KBM-7 (cell line): ENCODE measurements at regions not wholly inside any gene's neighbourhood (a gene's known extent, or its start where the extent isn't known, plus 50 kb on each side); places are given as distances from the start of the nearest gene placed in this dataset.

Experiments
- DNase-seq: peaks from one replicate; pipeline ENCODE4 v3.0.0-alpha.2; 2015
- in situ Hi-C: fragments of 300-500 bp; cut with MboI; formaldehyde crosslinking; loops from 2 replicates; pipeline ENCODE4 v1.14.3; 2020; ENCODE audit warnings: low sequenced_read_pairs, low pct_unique_long_range_greater_than_20kb, mixed read lengths

- in situ Hi-C loops = no loop called here
- no peak for DNase-seq
Observed at GRCh38 chr16:73483934-73484711, 436.2 kb upstream of the ZFHX3 start.

- in situ Hi-C loops = no loop called here
- DNase-seq = no peak
Observed at GRCh38 chr16:73483076-73483791, 435.3 kb upstream of the ZFHX3 start.

DNA sequence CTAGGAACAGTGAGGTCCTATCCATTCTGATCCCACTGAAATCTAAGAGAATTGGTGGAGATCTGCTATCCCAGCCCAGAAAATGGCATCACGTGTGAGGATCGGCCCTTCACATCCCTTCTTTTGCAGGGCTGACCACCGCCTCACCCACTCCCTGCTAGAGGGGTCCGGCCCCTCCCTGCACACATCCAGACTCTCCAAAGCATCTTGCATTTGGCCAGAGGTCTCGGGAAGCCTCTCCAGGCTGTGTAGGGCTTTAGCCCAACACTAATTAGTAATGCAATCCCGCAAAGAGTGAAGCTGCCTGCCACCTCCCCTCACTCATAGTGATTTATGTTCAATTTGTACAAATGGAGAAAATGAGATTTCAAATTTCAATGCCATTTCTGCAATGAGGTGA is 434.4 kb upstream of the ZFHX3 start:
- no peak for DNase-seq
- in situ Hi-C loops = no loop called here

GRCh38 chr16:73480381-73480780 is 432.5 kb upstream of the ZFHX3 start:
- no peak for DNase-seq
- in situ Hi-C loops = no loop called here

DNA sequence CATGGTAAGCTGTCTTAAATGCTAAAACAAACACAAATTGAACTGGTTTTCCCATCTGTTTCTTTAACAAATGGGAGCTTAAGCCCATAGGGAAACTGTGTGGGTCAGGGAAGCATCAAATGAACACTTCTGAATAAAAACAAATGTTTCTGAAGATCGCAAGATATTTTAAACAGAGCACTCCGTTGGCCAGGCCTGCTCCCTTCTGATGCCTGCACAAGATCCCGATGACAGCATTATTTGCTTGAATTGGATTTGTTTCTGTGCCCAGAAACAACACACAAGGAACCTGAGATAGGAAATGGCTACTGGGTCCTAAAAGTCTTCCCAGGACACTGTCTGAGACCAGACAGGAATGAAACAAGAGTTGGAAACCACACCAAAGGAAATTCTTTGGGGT is 425.8 kb upstream of the ZFHX3 start:
- in situ Hi-C loops = no loop called here
- no peak for DNase-seq

GRCh38 chr16:73464834-73465233 is 416.9 kb upstream of the ZFHX3 start:
- in situ Hi-C loops = no loop called here
- no peak for DNase-seq

GRCh38 chr16:73459586-73459985 is 411.7 kb upstream of the ZFHX3 start:
- DNase-seq = peak; percentile 3
- in situ Hi-C loops = no loop called here

DNA sequence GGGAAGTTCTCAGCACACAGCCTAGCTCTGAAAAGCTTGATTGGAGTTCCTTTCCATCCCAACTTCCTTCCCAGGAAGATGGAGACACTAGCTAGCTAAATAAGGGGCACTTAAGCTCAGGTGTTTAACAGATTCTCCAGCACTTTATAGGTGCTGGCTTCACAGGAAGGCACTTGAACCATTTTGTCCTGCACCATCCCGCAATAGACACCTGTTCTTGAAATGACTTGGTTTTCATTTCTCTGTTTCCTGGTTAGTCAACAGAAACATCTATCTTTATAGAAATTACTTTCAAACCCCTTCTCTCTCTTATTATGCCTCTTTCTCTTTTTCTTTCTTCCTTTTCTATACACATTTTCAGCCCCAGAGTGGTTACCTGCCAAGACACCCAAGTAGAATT is 409.9 kb upstream of the ZFHX3 start:
- in situ Hi-C loops = no loop called here
- no peak for DNase-seq

DNA sequence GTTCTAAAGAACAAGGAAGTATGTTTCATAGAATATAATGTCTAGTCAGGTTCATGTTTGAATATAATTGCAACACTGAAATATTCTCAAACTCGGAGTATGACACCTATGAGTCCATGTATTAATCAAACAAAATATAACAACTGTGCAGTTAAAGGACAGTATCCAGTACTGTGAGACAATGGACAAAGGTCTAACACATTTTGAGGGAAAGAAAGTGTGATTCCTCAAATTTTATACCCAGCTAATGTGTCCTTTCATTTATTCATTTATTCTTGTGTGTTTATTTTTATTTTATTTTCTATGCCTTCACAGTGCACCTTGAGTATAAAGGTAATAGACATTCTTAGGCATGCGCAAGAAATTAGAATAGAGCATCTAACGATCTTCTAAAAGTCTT is 401.0 kb upstream of the ZFHX3 start:
- DNase-seq = no peak
- in situ Hi-C loops = no loop called here

- in situ Hi-C loops = no loop called here
- no peak for DNase-seq
Observed at GRCh38 chr16:73447846-73448245, 399.9 kb upstream of the ZFHX3 start.

DNA sequence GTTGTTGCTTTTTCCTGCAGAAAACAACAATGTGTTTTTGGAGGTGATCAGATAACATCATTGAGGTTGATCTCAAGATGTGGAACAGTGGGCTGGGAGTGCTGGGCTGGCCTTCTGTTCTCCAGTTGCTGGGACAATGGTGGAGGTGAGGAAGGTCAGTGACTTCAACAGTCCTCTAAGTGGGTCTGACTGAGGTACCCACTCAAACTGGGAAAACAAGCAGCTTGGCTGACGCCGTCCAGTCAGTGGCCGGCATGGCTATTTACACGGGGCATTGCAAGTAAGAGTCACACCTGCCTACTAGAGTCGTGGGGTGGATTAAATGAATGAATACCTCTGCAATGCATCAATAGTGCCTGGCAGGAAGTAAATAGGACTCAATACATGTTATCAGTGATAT is 386.7 kb upstream of the ZFHX3 start:
- no peak for DNase-seq
- in situ Hi-C loops = no loop called here

GRCh38 chr16:73433731-73434307 is 385.9 kb upstream of the ZFHX3 start:
- in situ Hi-C loops = no loop called here
- no peak for DNase-seq

DNA sequence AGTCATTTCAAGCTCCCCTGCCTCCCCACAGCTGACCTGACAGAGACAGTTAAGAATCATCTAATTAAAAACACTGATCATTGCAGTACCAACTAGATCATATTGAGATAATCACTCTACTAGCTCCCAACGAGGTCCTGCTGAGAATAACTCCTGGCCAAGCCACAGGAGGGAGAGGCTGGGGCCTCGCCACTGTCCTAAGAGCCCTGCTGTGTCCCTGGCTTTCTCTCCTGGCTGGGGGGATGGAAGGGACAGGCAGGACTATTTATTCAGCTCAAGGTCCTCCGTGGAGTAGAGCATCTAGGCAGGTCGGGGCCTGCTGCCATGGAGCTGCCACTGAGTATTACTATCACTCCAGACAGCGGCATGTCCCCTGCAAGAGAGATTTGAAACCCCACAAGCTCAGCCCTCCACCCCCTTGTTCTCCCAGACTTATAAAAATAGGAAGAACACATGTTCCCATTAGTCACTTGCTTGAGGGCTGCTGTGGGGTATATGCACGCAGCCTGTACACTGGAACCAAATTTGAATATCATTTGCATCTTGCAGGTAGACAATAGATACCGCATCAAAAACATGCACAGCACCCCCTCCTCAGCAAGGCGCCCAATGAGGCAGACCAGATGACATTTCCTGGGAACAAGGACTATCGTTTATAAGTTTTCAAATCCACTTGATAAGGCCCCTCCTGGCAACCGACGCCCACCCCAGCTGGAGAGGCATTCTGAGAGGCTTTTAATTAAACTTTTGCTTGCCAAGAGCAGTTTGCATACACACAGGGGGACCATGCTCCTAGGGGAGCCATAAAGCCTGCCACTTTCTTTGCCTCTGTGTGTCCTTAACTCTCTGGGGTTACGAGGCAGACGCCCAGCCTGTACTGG is 385.2 kb upstream of the ZFHX3 start:
- in situ Hi-C loops = no loop called here
- DNase-seq = no peak

GRCh38 chr16:73430138-73430537 is 382.2 kb upstream of the ZFHX3 start:
- no peak for DNase-seq
- in situ Hi-C loops = no loop called here

DNA sequence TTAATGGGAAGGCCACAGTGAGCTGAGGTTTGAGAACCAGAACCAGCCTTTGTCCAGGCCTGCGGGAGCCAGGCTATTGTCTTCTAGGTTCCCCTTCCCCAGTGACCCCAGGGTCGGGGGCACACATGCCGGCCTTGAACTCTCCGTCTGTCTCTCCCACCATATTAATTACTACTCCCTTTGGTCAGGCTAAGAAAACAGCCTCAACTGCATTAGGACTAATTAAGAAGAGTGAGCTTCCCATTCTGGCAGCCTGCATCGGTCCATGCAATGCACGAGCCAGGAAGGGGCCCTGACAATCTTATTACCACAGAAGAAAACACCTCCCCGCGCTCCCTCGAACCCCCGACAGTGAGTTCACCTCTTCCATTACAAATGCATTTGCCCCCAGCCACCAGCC is 380.2 kb upstream of the ZFHX3 start:
- in situ Hi-C loops = no loop called here
- no peak for DNase-seq

DNA sequence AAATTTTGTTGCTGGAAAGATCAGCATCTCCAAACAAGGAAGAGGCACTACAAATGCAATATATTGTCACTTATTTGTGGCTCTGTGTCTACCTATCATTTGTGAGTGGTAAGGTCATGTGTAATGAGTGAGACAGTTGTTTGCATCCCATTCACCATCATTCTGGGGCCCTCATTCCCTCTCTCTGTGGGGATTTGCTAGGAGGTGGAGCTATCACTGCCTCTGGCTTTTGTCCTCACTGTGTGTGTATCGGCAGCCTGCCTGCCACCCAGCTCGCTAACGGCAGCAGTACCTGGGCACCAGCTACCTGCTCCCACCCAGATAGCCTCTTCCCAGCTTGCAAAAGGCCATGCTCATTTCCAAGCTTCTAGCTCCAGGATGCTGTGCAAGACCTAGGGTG is 379.2 kb upstream of the ZFHX3 start:
- DNase-seq = no peak
- in situ Hi-C loops = no loop called here

DNA sequence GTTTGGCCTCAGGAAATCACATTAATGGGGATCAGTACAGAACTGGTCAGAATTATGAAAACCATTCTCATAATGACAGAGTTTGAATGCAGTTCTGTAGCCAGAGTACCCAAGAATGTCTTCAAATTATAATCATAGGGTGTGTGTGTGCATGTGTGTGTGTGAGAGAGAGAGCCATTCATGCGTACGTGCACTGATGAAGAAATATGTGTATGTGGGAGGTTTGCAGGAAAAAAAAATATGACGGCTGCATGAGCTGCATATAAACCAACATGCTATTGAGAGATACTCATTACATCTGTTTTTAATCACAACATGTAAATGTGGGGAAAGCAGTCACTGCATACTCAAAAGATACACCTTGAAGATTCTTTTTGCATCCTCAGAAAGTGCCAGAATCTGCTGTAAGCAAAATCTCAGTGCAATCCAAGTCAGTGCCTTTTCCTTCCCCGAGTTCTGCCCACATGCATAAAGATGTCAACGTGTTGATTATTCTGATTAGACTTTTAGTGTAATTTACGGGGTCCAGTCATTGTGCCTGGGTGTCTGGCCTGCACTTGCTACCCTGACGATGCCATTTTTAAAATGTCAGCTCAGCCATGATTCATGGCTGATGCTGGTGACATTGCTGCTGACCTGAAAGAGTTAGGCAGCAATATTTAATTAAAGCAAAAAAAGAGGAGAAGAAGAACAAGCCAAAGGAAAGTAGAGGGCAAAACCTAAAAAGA is 378.7 kb upstream of the ZFHX3 start:
- in situ Hi-C loops = no loop called here
- DNase-seq = no peak

- in situ Hi-C loops = no loop called here
- DNase-seq = no peak
Observed at GRCh38 chr16:73420676-73421075, 372.7 kb upstream of the ZFHX3 start.

DNA sequence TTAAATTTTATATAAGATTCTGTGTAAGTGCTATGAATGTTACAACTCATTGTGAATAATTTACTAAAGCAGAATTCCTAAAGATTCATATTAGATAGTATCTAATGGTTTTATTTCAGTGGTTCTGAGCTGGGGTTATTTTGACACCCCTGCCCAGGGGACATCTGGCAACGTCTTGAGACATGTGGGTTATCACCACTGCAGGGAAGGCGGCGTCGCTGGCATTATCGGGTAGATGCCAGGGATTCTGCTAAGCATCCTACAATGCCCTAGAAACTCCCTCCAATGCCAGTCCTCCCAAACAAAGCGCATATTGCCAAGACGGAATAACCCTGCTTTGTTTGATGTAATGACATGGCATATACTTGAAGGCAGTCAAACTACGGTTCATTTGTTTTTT is 372.3 kb upstream of the ZFHX3 start:
- DNase-seq = no peak
- in situ Hi-C loops = no loop called here
